NCI-H524 treated with DMSO at 0.1 percent for 48 hours (cell line): ENCODE measurements at regions not wholly inside any gene's neighbourhood (a gene's known extent, or its start where the extent isn't known, plus 50 kb on each side); places are given as distances from the start of the nearest gene placed in this dataset.
A peak's percentile ranks its signal among the peaks of the same experiment; 100 is the strongest.
"Not testable (repeated sequence)": the region's sequence is repeated elsewhere in the genome, so short reads cannot be mapped to it uniquely, and the experiment has no call there.

Experiments
- DNase-seq: peaks from one replicate; lab custom pipeline; 2025; lab: John Stamatoyannopoulos, UW

GRCh38 chr1:244758708-244759107, 76.8 kb upstream of the COX20 start:
- DNase-seq, result peak; percentile 16

GRCh38 chr1:244759158-244759557, 76.3 kb upstream of the COX20 start:
- no peak for DNase-seq

DNA sequence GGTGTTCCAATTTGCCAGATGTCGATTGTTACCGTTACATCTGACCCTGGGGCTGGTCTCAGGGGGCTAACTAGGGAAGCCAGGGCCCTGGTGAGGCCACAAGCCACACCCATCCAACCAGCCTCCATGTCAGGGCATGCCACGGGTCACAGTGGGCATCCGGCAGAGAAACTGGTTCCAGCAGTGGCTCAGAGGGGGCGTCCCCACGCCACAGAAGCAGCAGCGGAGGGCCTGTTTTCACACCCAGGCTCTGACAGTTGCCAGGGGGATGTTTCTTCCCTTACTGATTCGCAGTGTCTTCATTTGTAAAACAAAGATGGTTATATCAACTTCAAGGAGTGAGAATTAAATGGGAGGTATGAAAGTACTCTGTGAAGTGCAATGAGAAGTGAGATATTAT, 75.0 kb upstream of the COX20 start:
- DNase-seq, result no peak

DNA sequence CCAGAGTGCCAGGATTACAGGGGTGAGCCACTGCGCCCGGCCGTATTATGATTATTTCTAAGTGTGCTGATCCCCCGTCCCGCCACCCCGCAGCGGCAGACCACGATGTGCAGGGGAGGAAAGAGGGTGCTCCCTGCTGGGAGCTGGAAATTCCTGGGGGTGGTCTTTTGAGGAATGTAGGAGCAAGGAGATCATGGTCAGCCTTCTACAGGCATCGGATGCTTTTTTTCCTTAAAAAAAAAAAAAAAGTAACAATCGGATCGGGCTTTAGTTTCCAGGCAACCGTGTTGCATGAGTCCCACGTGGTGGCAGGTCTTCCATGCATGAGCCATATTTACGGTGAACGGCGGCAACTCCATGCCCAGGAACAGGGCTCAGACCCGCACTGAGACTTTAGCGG, 74.2 kb upstream of the COX20 start:
- no peak for DNase-seq

- no peak for DNase-seq
These were observed 72.8 kb upstream of the COX20 start for GRCh38 chr1:244762629-244763028.

DNA sequence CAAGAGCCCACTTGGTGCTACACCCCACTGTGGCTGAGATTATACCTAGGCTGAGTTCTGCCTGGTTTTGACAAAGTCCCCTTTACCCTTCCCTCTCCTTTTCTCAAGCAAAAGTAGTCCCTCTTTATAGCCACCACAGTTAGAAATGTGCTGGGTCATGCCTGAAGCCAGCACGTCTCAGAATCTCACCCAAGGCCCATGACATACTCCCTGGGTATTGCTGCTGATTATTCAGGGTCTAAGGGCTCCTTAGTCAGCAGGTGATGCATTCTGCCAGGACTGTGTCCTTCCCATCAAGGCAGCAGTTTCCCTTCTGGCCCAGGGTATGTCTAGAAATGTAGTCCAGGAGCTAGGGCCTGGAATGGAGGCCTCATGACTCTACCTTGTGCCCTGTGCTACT, 67.3 kb upstream of the COX20 start:
- DNase-seq, result no peak

- DNase-seq, result no peak
These were observed 66.7 kb upstream of the COX20 start for GRCh38 chr1:244768804-244769203.

DNA sequence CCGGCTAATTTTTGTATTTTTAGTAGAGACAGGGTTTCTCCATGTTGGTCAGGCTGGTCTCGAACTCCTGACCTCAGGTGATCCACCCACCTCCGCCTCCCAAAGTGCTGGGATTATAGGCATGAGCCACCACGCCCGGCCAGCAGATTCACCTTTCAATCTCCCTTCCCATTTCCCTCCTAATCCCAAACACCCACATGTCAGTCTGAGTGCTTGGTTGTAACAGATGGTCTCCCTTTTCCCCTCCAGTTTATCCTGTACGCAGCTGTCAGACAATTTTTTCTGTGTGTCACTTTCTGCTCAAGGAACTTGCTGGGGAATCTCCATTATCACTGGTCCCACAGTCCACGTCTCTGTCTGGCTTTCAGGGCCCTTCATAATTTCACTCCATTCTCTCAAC, 64.9 kb upstream of the COX20 start:
- peak; percentile 93 for DNase-seq

DNA sequence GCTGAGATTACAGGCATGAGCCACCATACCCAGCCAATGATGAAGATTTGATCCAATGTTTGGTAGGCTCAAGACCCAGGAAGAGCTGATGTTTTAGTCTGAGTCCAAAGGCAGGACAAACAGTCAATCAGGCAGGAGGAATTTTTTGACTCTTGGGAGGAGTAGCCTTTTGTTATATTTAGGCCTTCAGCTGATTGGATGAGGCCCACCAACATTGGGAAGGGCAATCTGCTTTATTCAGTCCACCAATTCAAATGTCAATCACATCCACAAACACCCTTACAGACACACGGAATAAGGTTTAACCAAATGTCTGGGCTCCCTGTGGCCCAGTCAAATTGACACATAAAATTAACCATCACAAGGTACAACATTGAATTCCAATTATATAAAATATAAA, 61.9 kb upstream of the COX20 start:
- DNase-seq, result no peak

- DNase-seq, result not testable (repeated sequence)
These were observed 58.7 kb upstream of the COX20 start for GRCh38 chr1:244776783-244777182.

- no peak for DNase-seq
These were observed 57.1 kb upstream of the COX20 start for GRCh38 chr1:244778344-244778743.

DNA sequence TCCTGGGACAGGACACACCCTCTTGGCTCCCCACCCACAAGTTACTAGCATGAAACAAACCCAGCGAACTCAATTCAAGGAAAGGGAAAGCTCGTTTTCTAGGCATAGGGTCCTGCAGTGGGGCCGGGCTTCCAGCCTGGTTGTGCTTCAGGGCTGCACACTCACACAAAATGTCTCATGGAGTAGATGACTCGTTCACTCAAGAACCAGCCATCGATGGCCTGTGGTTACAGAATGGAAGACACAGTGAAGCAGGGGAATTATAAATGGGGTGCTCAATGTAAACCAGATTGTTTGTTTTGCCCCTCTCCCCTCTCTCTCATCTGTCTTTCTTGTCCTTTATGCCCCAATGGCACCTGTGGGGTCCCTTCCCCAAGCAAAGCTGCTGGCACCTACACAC, 56.0 kb upstream of the COX20 start:
- DNase-seq, result no peak

- DNase-seq, result no peak
These were observed 55.1 kb upstream of the COX20 start for GRCh38 chr1:244780311-244780710.

DNA sequence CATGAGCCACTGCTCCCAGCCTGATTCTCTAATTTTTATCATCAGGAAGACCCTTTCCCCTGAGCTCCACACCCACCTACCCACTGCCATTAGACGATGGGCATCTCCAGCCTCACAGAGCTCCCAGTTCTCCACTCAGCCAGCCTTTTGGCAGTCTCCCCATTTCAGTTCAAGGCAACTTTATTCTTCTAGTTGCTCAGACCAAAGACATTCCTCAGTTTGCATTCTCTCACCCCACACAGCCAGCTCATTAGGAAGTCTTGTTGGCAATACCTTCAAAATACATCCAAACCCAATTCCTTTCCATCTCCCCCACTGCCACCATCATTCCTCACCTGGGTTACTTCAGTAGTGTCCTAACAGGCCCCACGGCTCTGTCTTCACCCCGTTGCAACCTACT, 53.4 kb upstream of the COX20 start:
- no peak for DNase-seq

DNA sequence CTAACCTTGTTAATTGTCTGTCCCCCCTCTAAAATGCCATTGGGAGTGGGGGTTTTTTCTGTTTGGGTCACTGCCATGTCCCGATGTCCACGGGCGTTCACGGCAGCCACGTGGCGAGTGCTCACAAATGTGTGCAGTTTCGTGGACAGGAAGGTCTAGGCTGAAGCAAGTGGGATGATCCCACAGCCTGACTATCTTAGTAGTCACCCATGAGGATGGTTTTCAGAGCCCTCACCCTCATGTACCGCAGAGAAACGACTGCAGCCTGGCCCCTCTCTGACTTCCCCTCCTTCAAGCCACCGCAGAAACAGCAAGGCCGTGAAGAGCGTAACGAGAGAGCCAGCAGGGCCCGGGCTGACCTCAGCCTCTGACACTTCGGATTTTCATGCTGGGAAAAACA, 52.3 kb upstream of the COX20 start:
- no peak for DNase-seq
